Pancreas (tissue), 10 donors: ENCODE measurements at regions not wholly inside any gene's neighbourhood (a gene's known extent, or its start where the extent isn't known, plus 50 kb on each side); places are given as distances from the start of the nearest gene placed in this dataset.

Source experiments
- ATAC-seq, 4 donors: fragments of 200-7000 bp; cut with Tn5 transposase; one replicate each; pipeline versions ENCODE4 v1.8.0 to v1.9.1; 2020; ENCODE audit warnings: mild to moderate bottlenecking in 4 of 4, moderate library complexity in 4 of 4
- DNase-seq, 6 donors: peaks; one replicate each; pipeline ENCODE4 v3.0.0-alpha.2; 2020
- FAIRE-seq: peaks from 2 replicates; lab custom pipeline; 2012; peaks lifted over from hg19 to GRCh38; lab: Jason Lieb, UNC
- H3K27ac ChIP-seq, 4 donors: fragments of 200-600 bp; sonication (generic); 1 replicate in 3 of 4; 2 replicates in 1 of 4; pipeline versions ENCODE4 v1.5.0 to v1.8.0; 2020
- H3K27me3 ChIP-seq, 4 donors: fragments of 200-600 bp; one replicate each; pipeline ENCODE4 v1.8.0; 2021
- H3K36me3 ChIP-seq, 3 donors: fragments of 200-600 bp; sonication (generic) in 1 of 3; one replicate each; pipeline versions ENCODE4 v1.5.0 to v1.8.0; 2020 to 2021
- H3K4me1 ChIP-seq, 3 donors: fragments of 200-600 bp; one replicate each; pipeline ENCODE4 v1.8.0; 2021
- H3K4me3 ChIP-seq, 4 donors: fragments of 200-600 bp; sonication (generic) in 2 of 4; one replicate each; pipeline versions ENCODE4 v1.5.0 to v1.8.0; 2020 to 2021
- H3K9me3 ChIP-seq, 4 donors: fragments of 200-600 bp; one replicate each; pipeline ENCODE4 v1.8.0; 2021
- CTCF ChIP-seq, 4 donors: fragments of 200-600 bp; sonication (generic) in 3 of 4; IDR thresholded peaks; one replicate each; pipeline versions ENCODE4 v1.5.0 to v1.8.0; 2021; ENCODE audit warnings: antibody characterized with exemption in 4 of 4
- whole genome bisulfite sequencing, 2 donors: extraction: QIAGEN DNeasy Blood & Tissue Kit; methylation state at CpG; one replicate each; pipeline ENCODE4 v1.1.7; 2013; 5-methylcytosine and 5-hydroxymethylcytosine counted together
- intact Hi-C, 3 donors: fragments of 100-400 bp; cut with DNase I; formaldehyde crosslinking; loops; one replicate each; pipeline versions ENCODE4 v1.11.1 to v1.14.2; 2022
- donor health status: healthy with polysubstance abuse.
- donor health status: DM: no; HTN: no; CAD: no; lungs with moderate emphysema.
- donor health status: DM: no; HTN: no; CAD: no.
- donor health status: control.
- donor health status: control.
- donor health status: Bipolar disorder and iron deficiency.
- donor health status: DM: yes; HTN: yes; CAD: no.
- donor health status: DM: no; HTN: no; CAD: no.
- donor health status: DM: no; HTN: no; CAD: no.
- donor health status: DM: yes; HTN: yes; CAD: no.

- FAIRE-seq (no peak), ATAC-seq (no peak), DNase-seq (no peak)
- H3K9me3 ChIP-seq, result no peaks in the 10 kb centered on the region
- TF ChIP-seq CTCF (IDR thresholded peaks at IDR 0.05), result no peak
- H3K27me3 ChIP-seq, result no peaks in the 10 kb centered on the region
- intact Hi-C loops, result no loop called here
- no peaks in the 10 kb centered on the region for H3K36me3 ChIP-seq
- no peak overlapping the region for H3K4me3 ChIP-seq
- no peak overlapping the region for H3K27ac ChIP-seq
- no peaks in the 10 kb centered on the region for H3K4me1 ChIP-seq
- 88 to 91% methylated on average over 17 of the region's 17 CpGs for WGBS, 2 donors
These were observed 191.9 kb upstream of the DIO3 start for GRCh38 chr14:101369194-101369915.

- Histone ChIP-seq H3K27ac (no peak overlapping the region), H3K9me3 (no peaks in the 10 kb centered on the region), H3K4me3 (no peak overlapping the region), H3K36me3 (no peaks in the 10 kb centered on the region), H3K4me1 (no peaks in the 10 kb centered on the region), H3K27me3 (no peaks in the 10 kb centered on the region)
- 90% methylated on average over 19 of the region's 19 CpGs for WGBS, 2 donors
- DNase-seq (no peak), FAIRE-seq (no peak), ATAC-seq (no peak)
- intact Hi-C loops, result no loop called here
- no peak for TF ChIP-seq CTCF (IDR thresholded peaks at IDR 0.05)
These were observed 191.2 kb upstream of the DIO3 start for GRCh38 chr14:101369916-101370592.

GRCh38 chr14:101370593-101371569 is 190.4 kb upstream of the DIO3 start:
- FAIRE-seq, result no peak
- no peak for TF ChIP-seq CTCF (IDR thresholded peaks at IDR 0.05)
- H3K27me3 ChIP-seq, result no peaks in the 10 kb centered on the region
- H3K9me3 ChIP-seq, result no peaks in the 10 kb centered on the region
- 86 to 90% methylated on average over 14 of the region's 14 CpGs for WGBS, 2 donors
- no peaks in the 10 kb centered on the region for H3K4me1 ChIP-seq
- intact Hi-C loops, result no loop called here
- H3K4me3 ChIP-seq, result no peak overlapping the region
- no peaks in the 10 kb centered on the region for H3K36me3 ChIP-seq
- no peak overlapping the region for H3K27ac ChIP-seq
- no peak for DNase-seq
- ATAC-seq, result no peak

- Histone ChIP-seq H3K36me3 (no peaks in the 10 kb centered on the region), H3K4me3 (no peak overlapping the region), H3K27ac (no peak overlapping the region), H3K9me3 (no peaks in the 10 kb centered on the region), H3K27me3 (no peaks in the 10 kb centered on the region), H3K4me1 (no peaks in the 10 kb centered on the region)
- 77 to 78% methylated on average over 18 of the region's 18 CpGs for WGBS, 2 donors
- no peak for TF ChIP-seq CTCF (IDR thresholded peaks at IDR 0.05)
- FAIRE-seq (no peak), ATAC-seq (no peak), DNase-seq (no peak)
- intact Hi-C loops, result no loop called here
These were observed 189.2 kb upstream of the DIO3 start for GRCh38 chr14:101371799-101372793.
